ENCODE measurements at regions not wholly inside any gene's neighbourhood (a gene's known extent, or its start where the extent isn't known, plus 50 kb on each side); places are given as distances from the start of the nearest gene placed in this dataset.

DNA sequence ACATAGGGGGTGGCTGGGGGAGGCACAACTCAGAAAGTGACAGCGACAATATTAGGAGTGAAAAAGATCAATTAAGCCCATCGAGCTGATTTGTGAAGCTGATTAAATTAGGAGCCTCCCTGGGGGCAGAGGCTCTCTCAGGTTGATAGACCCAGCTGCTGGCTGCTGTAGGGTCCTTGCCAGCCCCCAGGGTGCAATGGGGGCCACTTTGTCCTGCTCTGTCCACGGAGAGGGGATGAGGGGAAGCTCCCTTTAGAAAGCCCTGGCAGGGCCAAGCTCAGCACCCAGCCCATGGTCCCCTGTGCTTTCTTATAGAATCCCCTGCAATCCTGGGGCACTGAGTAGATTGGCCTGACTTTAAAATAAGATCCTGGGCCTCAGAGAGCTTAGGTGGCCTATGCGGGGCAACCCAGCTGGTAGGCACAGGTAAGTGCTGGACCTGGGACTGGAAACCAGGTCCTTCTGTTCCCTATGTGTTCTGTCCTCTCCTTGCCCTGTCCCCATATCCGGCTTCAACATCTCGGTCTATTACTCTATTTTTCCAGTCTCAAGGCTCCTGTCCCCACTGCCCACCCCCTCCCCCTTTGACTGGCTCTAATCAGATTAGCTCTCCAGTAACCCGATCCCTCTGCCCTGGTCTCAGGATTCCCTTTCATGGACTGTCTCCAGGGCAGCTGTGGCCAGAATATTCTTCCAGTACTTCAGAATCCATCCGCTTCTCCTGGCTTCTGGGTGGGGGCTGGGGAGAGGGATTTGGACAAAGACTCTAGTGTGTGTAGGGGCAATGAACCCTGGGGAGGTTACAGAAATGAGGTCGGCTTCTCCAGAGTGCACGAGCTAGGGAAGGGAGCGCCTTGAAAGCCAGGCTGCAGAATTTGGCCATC lies 259.6 kb downstream of the RPS24 start:
- Histone ChIP-seq H3K27ac (no peak overlapping the region), H3K36me3 (no peaks in the 10 kb centered on the region), H3K9me3 (no peaks in the 10 kb centered on the region), H3K4me1 (ENCODE audit: control insufficient read depth in 1 of 2, low read depth in 2 of 2) (peaks cover 2 to 12% of the 10 kb centered on the region in 2 donors), H3K4me3 (no peak overlapping the region), H3K27me3 (replicated peaks; ENCODE audit: insufficient read depth) (no peaks in the 10 kb centered on the region)
- TF ChIP-seq, protein P1, sequence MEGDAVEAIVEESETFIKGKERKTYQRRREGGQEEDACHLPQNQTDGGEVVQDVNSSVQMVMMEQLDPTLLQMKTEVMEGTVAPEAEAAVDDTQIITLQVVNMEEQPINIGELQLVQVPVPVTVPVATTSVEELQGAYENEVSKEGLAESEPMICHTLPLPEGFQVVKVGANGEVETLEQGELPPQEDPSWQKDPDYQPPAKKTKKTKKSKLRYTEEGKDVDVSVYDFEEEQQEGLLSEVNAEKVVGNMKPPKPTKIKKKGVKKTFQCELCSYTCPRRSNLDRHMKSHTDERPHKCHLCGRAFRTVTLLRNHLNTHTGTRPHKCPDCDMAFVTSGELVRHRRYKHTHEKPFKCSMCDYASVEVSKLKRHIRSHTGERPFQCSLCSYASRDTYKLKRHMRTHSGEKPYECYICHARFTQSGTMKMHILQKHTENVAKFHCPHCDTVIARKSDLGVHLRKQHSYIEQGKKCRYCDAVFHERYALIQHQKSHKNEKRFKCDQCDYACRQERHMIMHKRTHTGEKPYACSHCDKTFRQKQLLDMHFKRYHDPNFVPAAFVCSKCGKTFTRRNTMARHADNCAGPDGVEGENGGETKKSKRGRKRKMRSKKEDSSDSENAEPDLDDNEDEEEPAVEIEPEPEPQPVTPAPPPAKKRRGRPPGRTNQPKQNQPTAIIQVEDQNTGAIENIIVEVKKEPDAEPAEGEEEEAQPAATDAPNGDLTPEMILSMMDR (IDR thresholded peaks at IDR 0.05), result no peak
- no peak for ATAC-seq (ENCODE audit: insufficient number of reproducible peaks, low FRiP score, low read depth)
- no peak for DNase-seq (ENCODE audit: low spot score)

DNA sequence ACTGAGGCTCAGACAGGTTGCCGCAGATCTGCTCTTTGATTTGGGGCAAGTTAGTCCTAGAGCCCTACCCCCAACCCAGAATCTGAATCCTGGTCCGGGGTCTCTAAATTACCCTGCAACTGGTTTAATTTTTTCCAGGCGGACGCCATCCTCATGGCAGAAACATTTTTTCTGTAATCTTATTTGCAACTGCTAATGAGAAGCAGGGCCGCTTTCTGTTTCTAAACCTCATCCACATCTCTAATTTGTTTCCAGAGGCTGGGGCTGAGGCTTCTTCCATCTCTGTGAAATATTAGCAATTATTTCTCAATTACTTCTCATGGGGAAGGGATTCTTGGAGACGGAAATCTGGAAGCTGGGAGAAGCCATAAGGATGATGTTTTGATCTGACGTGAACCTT lies 261.6 kb downstream of the RPS24 start:
- Histone ChIP-seq H3K36me3 (no peaks in the 10 kb centered on the region), H3K27me3 (replicated peaks; ENCODE audit: insufficient read depth) (no peaks in the 10 kb centered on the region), H3K9me3 (no peaks in the 10 kb centered on the region), H3K4me1 (ENCODE audit: control insufficient read depth in 1 of 2, low read depth in 2 of 2) (peaks cover 2 to 19% of the 10 kb centered on the region in 2 donors), H3K4me3 (no peak overlapping the region), H3K27ac (no peak overlapping the region)
- no peak for DNase-seq (ENCODE audit: low spot score)
- ATAC-seq (ENCODE audit: insufficient number of reproducible peaks, low FRiP score, low read depth), result no peak
- TF ChIP-seq, protein P1 (IDR thresholded peaks at IDR 0.05), result no peak

DNA sequence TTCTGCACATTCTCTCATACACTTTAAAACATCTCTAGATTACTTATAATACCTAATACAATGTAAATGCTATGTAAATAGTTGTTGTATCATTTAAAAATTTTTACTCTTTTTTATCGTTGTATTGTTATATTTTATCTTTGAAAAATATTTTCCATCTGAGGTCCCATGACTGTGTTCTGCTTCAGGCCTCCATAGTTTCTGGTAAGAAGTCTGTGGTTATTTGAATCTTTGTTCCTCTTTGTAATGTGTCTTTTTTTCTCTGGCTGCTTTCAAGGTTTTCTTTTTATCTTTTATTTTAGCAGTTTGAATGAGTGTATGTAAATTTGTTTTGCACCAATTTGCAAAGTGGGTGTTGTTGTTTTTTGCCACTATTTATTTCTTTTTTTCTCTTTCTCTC lies 263.1 kb downstream of the RPS24 start:
- Histone ChIP-seq H3K36me3 (no peaks in the 10 kb centered on the region), H3K9me3 (no peaks in the 10 kb centered on the region), H3K4me1 (ENCODE audit: control insufficient read depth in 1 of 2, low read depth in 2 of 2) (peaks cover 2 to 19% of the 10 kb centered on the region in 2 donors), H3K27ac (no peak overlapping the region), H3K27me3 (replicated peaks; ENCODE audit: insufficient read depth) (no peaks in the 10 kb centered on the region), H3K4me3 (no peak overlapping the region)
- DNase-seq (ENCODE audit: low spot score) (no peak), ATAC-seq (ENCODE audit: insufficient number of reproducible peaks, low FRiP score, low read depth) (no peak)
- TF ChIP-seq, protein P1 (IDR thresholded peaks at IDR 0.05), result no peak

GRCh38 chr10:78297997-78298396 lies 264.3 kb downstream of the RPS24 start:
- Histone ChIP-seq H3K4me1 (ENCODE audit: control insufficient read depth in 1 of 2, low read depth in 2 of 2) (peaks cover 5 to 30% of the 10 kb centered on the region in 2 donors), H3K27ac (no peak overlapping the region), H3K4me3 (no peak overlapping the region), H3K27me3 (replicated peaks; ENCODE audit: insufficient read depth) (no peaks in the 10 kb centered on the region), H3K9me3 (no peaks in the 10 kb centered on the region), H3K36me3 (no peaks in the 10 kb centered on the region)
- no peak for DNase-seq (ENCODE audit: low spot score)
- TF ChIP-seq, protein P1 (IDR thresholded peaks at IDR 0.05), result no peak
- ATAC-seq (ENCODE audit: insufficient number of reproducible peaks, low FRiP score, low read depth), result no peak

DNA sequence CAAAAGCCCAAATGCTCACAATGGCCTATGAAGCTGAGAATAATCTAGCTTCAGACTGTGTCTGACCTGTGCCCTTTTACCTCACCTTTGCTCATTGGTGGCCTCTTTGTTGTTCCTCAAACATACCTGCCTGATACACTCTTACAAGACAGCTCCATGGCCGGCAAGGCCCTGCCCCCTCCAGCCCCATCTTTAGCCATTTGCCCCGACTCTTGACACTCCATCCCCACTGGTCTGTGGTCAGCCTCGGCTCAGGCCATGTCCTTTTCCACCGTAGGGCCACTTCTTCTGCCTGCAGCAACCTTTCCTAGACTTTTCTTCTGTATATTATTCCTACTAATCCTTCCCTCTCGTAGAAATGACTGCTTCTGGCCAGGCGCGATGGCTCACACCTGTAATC lies 265.2 kb downstream of the RPS24 start:
- Histone ChIP-seq H3K4me1 (ENCODE audit: control insufficient read depth in 1 of 2, low read depth in 2 of 2) (peaks cover 8 to 34% of the 10 kb centered on the region in 2 donors), H3K9me3 (no peaks in the 10 kb centered on the region), H3K27ac (no peak overlapping the region), H3K36me3 (no peaks in the 10 kb centered on the region), H3K4me3 (no peak overlapping the region), H3K27me3 (replicated peaks; ENCODE audit: insufficient read depth) (no peaks in the 10 kb centered on the region)
- no peak for DNase-seq (ENCODE audit: low spot score)
- no peak for ATAC-seq (ENCODE audit: insufficient number of reproducible peaks, low FRiP score, low read depth)
- TF ChIP-seq, protein P1 (IDR thresholded peaks at IDR 0.05), result no peak

Measured in thoracic aorta (tissue), 2 donors.